C4-2B (cell line): ENCODE measurements at regions not wholly inside any gene's neighbourhood (a gene's known extent, or its start where the extent isn't known, plus 50 kb on each side); places are given as distances from the start of the nearest gene placed in this dataset.

ENCODE experiments used
- H3K27ac ChIP-seq: fragments of 450-650 bp; 2 replicates; pipeline ENCODE4 v1.5.1; 2017
- CTCF ChIP-seq: fragments of 450-650 bp; conservative IDR thresholded peaks from 2 replicates; pipeline ENCODE4 v1.5.1; 2017; ENCODE audit warnings: mild to moderate bottlenecking
- ZFX ChIP-seq: fragments of 450-650 bp; IDR thresholded peaks from 2 replicates; pipeline ENCODE4 v1.6.1; 2017

- no peak for TF ChIP-seq ZFX
- no peak for TF ChIP-seq CTCF
Measured at GRCh38 chr10:78146200-78146599, 112.5 kb downstream of the RPS24 start.

GRCh38 chr10:78147202-78147601 is 113.5 kb downstream of the RPS24 start:
- H3K27ac ChIP-seq: no peak overlapping the region
- TF ChIP-seq CTCF: no peak
- TF ChIP-seq ZFX: no peak

More at GRCh38 chr10:78146200-78146599, 112.5 kb downstream of the RPS24 start:
- no peak overlapping the region for H3K27ac ChIP-seq

- H3K27ac ChIP-seq: no peak overlapping the region
- TF ChIP-seq ZFX (no peak), CTCF (no peak)
Measured at GRCh38 chr10:78148216-78148960, 114.7 kb downstream of the RPS24 start.

GRCh38 chr10:78148961-78149612 is 115.4 kb downstream of the RPS24 start:
- TF ChIP-seq CTCF (no peak), ZFX (no peak)
- no peak overlapping the region for H3K27ac ChIP-seq

- no peak for TF ChIP-seq CTCF
- no peak for TF ChIP-seq ZFX
- no peak overlapping the region for H3K27ac ChIP-seq
Measured at GRCh38 chr10:78150756-78151155, 117.1 kb downstream of the RPS24 start.

- no peak overlapping the region for H3K27ac ChIP-seq
- TF ChIP-seq CTCF: peak; percentile 24
- no peak for TF ChIP-seq ZFX
Measured at GRCh38 chr10:78155722-78156121, 122.1 kb downstream of the RPS24 start.

GRCh38 chr10:78160591-78160990 is 126.9 kb downstream of the RPS24 start:
- H3K27ac ChIP-seq: no peak overlapping the region
- TF ChIP-seq ZFX (no peak), CTCF (no peak)
